LNCaP clone FGC (cell line): ENCODE measurements at regions not wholly inside any gene's neighbourhood (a gene's known extent, or its start where the extent isn't known, plus 50 kb on each side); places are given as distances from the start of the nearest gene placed in this dataset.
"Not testable (repeated sequence)": the region's sequence is repeated elsewhere in the genome, so short reads cannot be mapped to it uniquely, and the experiment has no call there.

Experiments
- DNase-seq: peaks from one replicate; pipeline ENCODE4 v3.0.0-alpha.2; 2011; ENCODE audit warnings: low read depth
- H3K4me3 ChIP-seq: 2 replicates; pipeline ENCODE4 v1.5.1; 2011; ENCODE audit warnings: mild to moderate bottlenecking, low read depth, low read length, control low read depth
- CTCF ChIP-seq: IDR thresholded peaks from 2 replicates; pipeline ENCODE4 v1.5.1; 2012; ENCODE audit warnings: mild to moderate bottlenecking; ENCODE audit not compliant: control insufficient read depth, insufficient read depth; ENCODE audit errors: extremely low read depth

GRCh38 chr3:124650798-124651197 is 79.5 kb upstream of the UMPS start:
- TF ChIP-seq CTCF, result no peak
- DNase-seq, result no peak
- no peak overlapping the region for H3K4me3 ChIP-seq

- not testable (repeated sequence) for H3K4me3 ChIP-seq, DNase-seq
These were observed 78.8 kb upstream of the UMPS start for GRCh38 chr3:124651416-124651815.

GRCh38 chr3:124652009-124652408 is 78.2 kb upstream of the UMPS start:
- DNase-seq, result no peak
- TF ChIP-seq CTCF, result no peak
- no peak overlapping the region for H3K4me3 ChIP-seq

GRCh38 chr3:124653071-124653796 is 77.0 kb upstream of the UMPS start:
- no peak for TF ChIP-seq CTCF
- H3K4me3 ChIP-seq, result no peak overlapping the region
- no peak for DNase-seq

- TF ChIP-seq CTCF, result no peak
- DNase-seq, result no peak
- no peak overlapping the region for H3K4me3 ChIP-seq
These were observed 76.3 kb upstream of the UMPS start for GRCh38 chr3:124653797-124654469.

GRCh38 chr3:124654470-124654845 is 75.8 kb upstream of the UMPS start:
- no peak for DNase-seq
- TF ChIP-seq CTCF, result no peak
- no peak overlapping the region for H3K4me3 ChIP-seq

GRCh38 chr3:124656531-124656930 is 73.7 kb upstream of the UMPS start:
- H3K4me3 ChIP-seq, result no peak overlapping the region
- DNase-seq, result no peak
- no peak for TF ChIP-seq CTCF
